Neural crest cell (in vitro differentiated cells): ENCODE measurements at regions not wholly inside any gene's neighbourhood (a gene's known extent, or its start where the extent isn't known, plus 50 kb on each side); places are given as distances from the start of the nearest gene placed in this dataset.
"Not testable (repeated sequence)": the region's sequence is repeated elsewhere in the genome, so short reads cannot be mapped to it uniquely, and the experiment has no call there.

ENCODE experiments used
- DNase-seq: peaks from one replicate; pipeline ENCODE4 v3.0.0; 2021; ENCODE audit warnings: low read depth, mixed read lengths, low spot score
- H3K27ac Mint-ChIP-seq: one replicate; pipeline ENCODE4 v1.8.0; 2021; ENCODE audit warnings: mild to moderate bottlenecking, mixed read lengths; ENCODE audit not compliant: unreplicated experiment
- H3K27me3 Mint-ChIP-seq: 2 replicates; pipeline ENCODE4 v1.8.0; 2021; ENCODE audit warnings: low read depth, mild to moderate bottlenecking, mixed read lengths
- H3K36me3 Mint-ChIP-seq: 2 replicates; pipeline ENCODE4 v1.8.0; 2021; ENCODE audit warnings: low read depth, mild to moderate bottlenecking, mixed read lengths
- H3K4me1 Mint-ChIP-seq: 2 replicates; pipeline ENCODE4 v1.8.0; 2021; ENCODE audit warnings: mixed read lengths
- H3K4me3 Mint-ChIP-seq: one replicate; pipeline ENCODE4 v1.8.0; 2021; ENCODE audit warnings: mild to moderate bottlenecking, mixed read lengths
- H3K9me3 Mint-ChIP-seq: 2 replicates; pipeline ENCODE4 v1.8.0; 2021; ENCODE audit warnings: mixed read lengths
- TF ChIP-seq, protein P1 (sequence below): fragments of 200-600 bp; sonication (generic); conservative IDR thresholded peaks from 2 replicates; pipeline ENCODE4 v1.5.0; 2021; ENCODE audit warnings: antibody characterized with exemption, mild to moderate bottlenecking

DNA sequence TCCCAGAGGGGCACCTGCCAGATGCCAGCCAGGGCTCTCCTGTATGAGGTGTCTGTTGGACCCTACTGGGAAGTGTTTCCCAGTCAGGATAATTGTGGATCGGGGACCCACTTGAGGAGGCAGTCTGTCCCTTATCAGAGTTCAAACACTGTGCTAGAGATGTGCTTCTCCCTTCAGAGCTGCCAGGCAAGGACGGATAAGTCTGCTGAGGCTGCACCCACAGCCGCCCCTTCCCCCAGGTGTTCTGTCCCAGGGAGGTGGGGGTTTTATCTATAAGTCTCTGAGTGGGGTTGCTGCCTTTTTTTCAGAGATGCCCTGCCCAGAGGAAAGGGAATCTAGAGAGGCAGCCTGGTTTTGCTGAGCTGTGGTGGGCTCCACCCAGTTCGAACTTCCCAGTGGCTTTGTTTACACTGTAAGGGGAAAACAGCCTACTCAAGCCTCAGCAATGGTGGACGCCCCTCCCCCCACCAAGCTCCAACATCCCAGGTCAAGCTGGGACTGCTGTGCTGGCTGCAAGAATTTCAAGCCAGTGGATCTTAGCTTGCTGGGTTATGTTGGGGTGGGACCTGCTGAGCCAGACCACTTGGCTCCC, 324.0 kb upstream of the SETBP1 start:
- Mint-ChIP-seq H3K36me3 (peaks cover 3% of the 10 kb centered on the region), H3K27me3 (no peaks in the 10 kb centered on the region), H3K27ac (no peak overlapping the region), H3K9me3 (peaks cover 16% of the 10 kb centered on the region), H3K4me1 (no peaks in the 10 kb centered on the region), H3K4me3 (no peak overlapping the region)
- TF ChIP-seq, protein P1, sequence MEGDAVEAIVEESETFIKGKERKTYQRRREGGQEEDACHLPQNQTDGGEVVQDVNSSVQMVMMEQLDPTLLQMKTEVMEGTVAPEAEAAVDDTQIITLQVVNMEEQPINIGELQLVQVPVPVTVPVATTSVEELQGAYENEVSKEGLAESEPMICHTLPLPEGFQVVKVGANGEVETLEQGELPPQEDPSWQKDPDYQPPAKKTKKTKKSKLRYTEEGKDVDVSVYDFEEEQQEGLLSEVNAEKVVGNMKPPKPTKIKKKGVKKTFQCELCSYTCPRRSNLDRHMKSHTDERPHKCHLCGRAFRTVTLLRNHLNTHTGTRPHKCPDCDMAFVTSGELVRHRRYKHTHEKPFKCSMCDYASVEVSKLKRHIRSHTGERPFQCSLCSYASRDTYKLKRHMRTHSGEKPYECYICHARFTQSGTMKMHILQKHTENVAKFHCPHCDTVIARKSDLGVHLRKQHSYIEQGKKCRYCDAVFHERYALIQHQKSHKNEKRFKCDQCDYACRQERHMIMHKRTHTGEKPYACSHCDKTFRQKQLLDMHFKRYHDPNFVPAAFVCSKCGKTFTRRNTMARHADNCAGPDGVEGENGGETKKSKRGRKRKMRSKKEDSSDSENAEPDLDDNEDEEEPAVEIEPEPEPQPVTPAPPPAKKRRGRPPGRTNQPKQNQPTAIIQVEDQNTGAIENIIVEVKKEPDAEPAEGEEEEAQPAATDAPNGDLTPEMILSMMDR = no peak
- no peak for DNase-seq

DNA sequence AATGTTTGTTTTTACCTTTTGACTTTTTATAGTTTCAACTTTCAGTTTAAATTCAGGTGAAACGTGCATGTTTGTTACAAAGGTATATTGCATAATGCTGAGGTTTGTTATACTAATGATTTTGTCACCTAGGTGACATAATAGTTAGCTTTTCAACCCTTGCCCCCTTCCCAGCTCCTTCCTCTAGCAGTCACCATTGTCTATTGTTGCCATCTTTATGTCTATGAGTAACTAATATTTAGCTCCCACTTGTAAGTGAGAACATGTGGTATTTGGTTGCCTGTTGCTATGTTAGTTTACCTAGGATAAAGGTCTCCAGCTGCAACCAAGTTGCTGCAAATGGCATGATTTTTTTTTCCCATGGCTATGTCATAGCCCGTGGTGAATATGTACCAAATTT, 322.3 kb upstream of the SETBP1 start:
- TF ChIP-seq, protein P1 = no peak
- Mint-ChIP-seq H3K4me1 (no peaks in the 10 kb centered on the region), H3K4me3 (no peak overlapping the region), H3K27ac (no peak overlapping the region), H3K27me3 (no peaks in the 10 kb centered on the region), H3K9me3 (peaks cover 15% of the 10 kb centered on the region), H3K36me3 (peaks cover 3% of the 10 kb centered on the region)
- no peak for DNase-seq

DNA sequence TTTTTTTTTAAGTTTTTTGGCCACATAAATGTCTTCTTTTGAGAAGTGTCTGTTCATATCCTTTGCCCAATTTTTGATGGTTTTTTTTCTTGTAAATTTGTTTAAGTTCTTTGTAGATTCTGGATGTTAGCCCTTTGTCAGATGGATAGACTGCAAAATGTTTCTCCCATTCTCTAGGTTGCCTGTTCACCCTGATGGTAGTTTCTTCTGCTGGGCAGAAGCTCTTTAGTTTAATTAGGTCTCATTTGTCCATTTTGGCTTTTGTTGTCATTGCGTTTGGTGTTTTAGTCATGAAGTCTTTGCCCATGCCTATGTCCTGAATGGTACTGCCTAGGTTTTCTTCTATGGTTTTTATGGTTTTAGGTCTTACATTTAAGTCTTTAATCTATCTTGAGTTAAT, 320.9 kb upstream of the SETBP1 start:
- H3K27ac Mint-ChIP-seq, H3K4me1 Mint-ChIP-seq, DNase-seq, H3K4me3 Mint-ChIP-seq, H3K36me3 Mint-ChIP-seq, H3K27me3 Mint-ChIP-seq: not testable (repeated sequence)
- H3K9me3 Mint-ChIP-seq = peaks cover 15% of the 10 kb centered on the region

DNA sequence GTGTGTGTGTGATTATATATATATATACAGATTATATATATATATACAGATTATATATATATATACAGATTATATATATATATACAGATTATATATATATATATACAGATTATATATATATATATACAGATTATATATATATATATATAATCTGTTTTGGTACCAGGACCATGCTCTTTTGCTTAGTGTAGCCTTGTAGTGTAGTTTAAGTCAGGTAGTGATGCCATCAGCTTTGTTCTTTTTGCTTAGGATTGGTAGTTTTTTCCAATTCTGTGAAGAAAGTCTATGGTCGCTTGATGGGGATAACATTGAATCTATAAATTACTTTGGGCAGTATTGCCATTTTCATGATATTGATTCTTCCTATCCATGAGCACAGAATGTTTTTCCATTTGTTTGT, 318.5 kb upstream of the SETBP1 start:
- H3K9me3 Mint-ChIP-seq = peaks cover 17% of the 10 kb centered on the region
- H3K4me1 Mint-ChIP-seq, H3K27me3 Mint-ChIP-seq, DNase-seq, H3K27ac Mint-ChIP-seq, H3K36me3 Mint-ChIP-seq, H3K4me3 Mint-ChIP-seq: not testable (repeated sequence)

DNA sequence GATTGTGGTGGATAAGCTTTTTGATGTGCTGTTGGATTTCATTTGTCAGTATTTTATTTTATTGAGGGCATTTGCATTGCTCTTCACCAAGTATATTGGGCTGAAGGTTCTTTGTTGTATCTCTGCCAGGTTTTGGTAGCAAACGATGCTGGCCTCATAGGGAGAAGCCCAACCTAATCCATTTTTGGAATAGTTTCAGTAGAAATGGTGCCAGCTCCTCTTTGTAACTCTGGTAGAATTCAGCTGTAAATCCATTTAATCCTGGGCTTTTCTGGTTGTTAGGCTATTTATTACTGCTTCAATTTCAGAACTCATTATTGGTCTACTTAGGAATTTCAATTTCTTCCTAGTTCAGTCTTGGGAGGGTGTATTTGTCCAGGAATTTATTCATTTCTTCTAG, 309.8 kb upstream of the SETBP1 start:
- H3K36me3 Mint-ChIP-seq = peaks cover 12% of the 10 kb centered on the region
- TF ChIP-seq, protein P1 = no peak
- no peak overlapping the region for H3K27ac Mint-ChIP-seq
- DNase-seq = no peak
- no peaks in the 10 kb centered on the region for H3K4me1 Mint-ChIP-seq
- H3K27me3 Mint-ChIP-seq = no peaks in the 10 kb centered on the region
- H3K4me3 Mint-ChIP-seq = no peak overlapping the region
- H3K9me3 Mint-ChIP-seq = peaks cover 16% of the 10 kb centered on the region

DNA sequence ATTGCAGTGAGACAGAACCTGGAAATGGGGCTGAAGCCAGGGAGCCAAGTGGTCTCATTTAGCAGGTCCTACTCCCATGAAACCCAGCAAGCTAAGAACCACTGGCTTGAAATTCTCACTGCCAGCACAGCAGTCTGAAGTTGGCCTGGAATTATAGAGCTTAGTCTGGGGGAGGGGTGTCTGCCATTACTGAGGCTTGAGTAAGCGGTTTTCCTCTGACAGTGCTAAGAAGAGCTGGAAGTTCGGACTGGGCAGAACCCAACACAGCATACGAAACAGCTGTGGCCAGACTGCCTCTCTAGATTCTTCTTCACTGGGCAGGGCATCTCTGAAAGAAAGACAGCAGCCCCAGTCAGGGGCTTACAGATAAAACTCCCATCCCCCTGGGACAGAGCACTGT, 305.7 kb upstream of the SETBP1 start:
- Mint-ChIP-seq H3K27me3 (no peaks in the 10 kb centered on the region), H3K4me1 (peaks cover 5% of the 10 kb centered on the region), H3K4me3 (no peak overlapping the region), H3K9me3 (peaks cover 14% of the 10 kb centered on the region), H3K27ac (no peak overlapping the region), H3K36me3 (peaks cover 9% of the 10 kb centered on the region)
- no peak for DNase-seq
- TF ChIP-seq, protein P1 = no peak

DNA sequence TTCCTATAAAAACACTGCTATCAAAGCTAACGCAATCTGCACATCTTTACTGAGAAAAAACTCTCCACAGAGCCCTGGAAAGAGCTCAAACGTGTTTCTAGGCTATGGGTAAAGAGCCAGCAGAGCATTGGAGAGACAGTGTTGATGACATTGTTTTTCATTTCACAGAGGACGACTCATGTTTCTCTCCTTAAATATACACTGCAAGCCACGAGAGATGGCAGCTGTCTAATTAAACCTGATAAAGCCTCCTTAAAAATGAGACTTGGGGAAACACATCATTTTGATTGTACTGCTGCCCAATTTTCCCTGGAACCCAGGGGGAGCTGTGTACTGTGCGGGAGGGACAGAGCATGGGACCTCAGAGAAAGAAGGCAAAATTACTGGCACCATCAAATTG, 294.3 kb upstream of the SETBP1 start:
- no peak for DNase-seq
- Mint-ChIP-seq H3K4me1 (peaks cover 20% of the 10 kb centered on the region), H3K36me3 (no peaks in the 10 kb centered on the region), H3K4me3 (no peak overlapping the region), H3K27me3 (no peaks in the 10 kb centered on the region), H3K9me3 (peaks cover 6% of the 10 kb centered on the region), H3K27ac (no peak overlapping the region)
- TF ChIP-seq, protein P1 = no peak
